OCI-LY3 (cell line): ENCODE measurements at regions not wholly inside any gene's neighbourhood (a gene's known extent, or its start where the extent isn't known, plus 50 kb on each side); places are given as distances from the start of the nearest gene placed in this dataset.

Source experiments
- CTCF ChIP-seq: fragments of 200-600, 300-600 bp; sonication (generic); IDR thresholded peaks from 2 replicates; pipeline ENCODE4 v1.5.1; 2014; ENCODE audit warnings: antibody characterized with exemption, low read length, low read depth
- EZH2phosphoT487 ChIP-seq: fragments of 200-600 bp; shearing (Covaris generic); IDR thresholded peaks from 2 replicates; pipeline ENCODE4 v1.6.1; 2018; ENCODE audit warnings: antibody characterized with exemption, mixed run types, low read depth

DNA sequence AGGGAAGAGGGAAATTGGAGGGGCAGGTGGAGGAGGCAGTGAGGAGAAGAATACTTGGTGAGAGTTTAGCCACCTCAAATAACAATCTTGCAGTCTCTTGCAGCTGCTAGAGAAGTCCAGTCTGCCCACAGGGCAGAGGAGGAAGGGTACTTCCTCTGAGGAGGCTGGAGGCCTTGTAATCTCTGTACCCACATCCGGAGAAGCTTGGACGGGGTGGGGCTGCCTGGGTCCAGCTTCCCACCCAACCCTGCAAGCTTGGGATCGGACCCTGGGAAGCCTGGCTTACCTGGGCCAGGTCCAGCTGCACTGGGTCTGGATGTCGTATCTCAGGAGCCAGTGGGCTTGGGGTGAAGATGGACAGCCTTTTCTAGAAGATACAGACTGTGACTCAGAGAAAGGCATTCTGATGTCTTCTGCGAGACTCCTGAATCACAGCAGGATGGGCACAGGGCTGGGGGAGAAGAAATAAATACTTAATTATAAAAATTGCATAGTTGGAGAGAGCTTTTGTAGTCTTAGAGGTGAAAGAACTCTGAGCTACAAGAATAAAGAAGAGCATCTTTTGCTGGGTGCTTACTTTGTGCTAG lies 111.8 kb upstream of the JUN start:
- no peak for TF ChIP-seq CTCF
- no peak for TF ChIP-seq EZH2phosphoT487
